Lower leg skin (tissue), 4 donors: ENCODE measurements at regions not wholly inside any gene's neighbourhood (a gene's known extent, or its start where the extent isn't known, plus 50 kb on each side); places are given as distances from the start of the nearest gene placed in this dataset.

Experiments
- DNase-seq, 2 donors: peaks; one replicate each; pipeline ENCODE4 v3.0.0-alpha.2; 2019; ENCODE audit warnings: low spot score in 2 of 2
- H3K4me3 ChIP-seq: fragments of 200-600 bp; sonication (generic); 2 replicates; pipeline ENCODE4 v1.5.1; 2017; ENCODE audit warnings: mild to moderate bottlenecking, low read depth; ENCODE audit not compliant: poor library complexity, severe bottlenecking
- CTCF ChIP-seq, 3 donors: fragments of 450-650 bp; IDR thresholded peaks; one replicate each; pipeline ENCODE4 v1.5.1; 2016; ENCODE audit warnings: antibody characterized with exemption in 3 of 3, mild to moderate bottlenecking in 3 of 3, moderate library complexity in 2 of 3
- POLR2A ChIP-seq, 2 donors: fragments of 450-650 bp; IDR thresholded peaks; one replicate each; pipeline ENCODE4 v1.6.1; 2016 to 2017; ENCODE audit warnings: antibody characterized with exemption in 2 of 2, mild to moderate bottlenecking in 1 of 2, moderate library complexity in 1 of 2
- WGBS, 2 donors: methylation state at CpG; one replicate each; pipeline ENCODE4 v1.1.5; 2018; 5-methylcytosine and 5-hydroxymethylcytosine counted together
- intact Hi-C: fragments of 100-400 bp; cut with DNase I; formaldehyde crosslinking; loops from one replicate; pipeline ENCODE4 v1.15.0; 2023; ENCODE audit warnings: low total_unique reads

- intact Hi-C loops, result no loop called here
- DNase-seq, result peak in 1 of 2 donors; percentile 6
These were observed 97.2 kb downstream of the DMRTA2 start for GRCh38 chr1:50326026-50326425.

GRCh38 chr1:50322579-50322978, 100.7 kb downstream of the DMRTA2 start:
- DNase-seq, result no peak
- intact Hi-C loops, result no loop called here
- TF ChIP-seq POLR2A (IDR thresholded peaks at IDR 0.05) (no peak), CTCF (IDR thresholded peaks at IDR 0.05) (no peak)
- WGBS, 2 donors, result 48 to 85% methylated on average over 2 of the region's 2 CpGs
- no peak overlapping the region for H3K4me3 ChIP-seq

More at GRCh38 chr1:50326026-50326425, 97.2 kb downstream of the DMRTA2 start:
- TF ChIP-seq CTCF (IDR thresholded peaks at IDR 0.05) (no peak), POLR2A (IDR thresholded peaks at IDR 0.05) (no peak)
- H3K4me3 ChIP-seq, result no peak overlapping the region
- WGBS, 2 donors, result 90 to 92% methylated on average over 17 of the region's 17 CpGs

GRCh38 chr1:50318428-50318827, 104.8 kb downstream of the DMRTA2 start:
- intact Hi-C loops, result no loop called here
- TF ChIP-seq POLR2A (IDR thresholded peaks at IDR 0.05), result no peak
- no peak for TF ChIP-seq CTCF (IDR thresholded peaks at IDR 0.05)
- no peak overlapping the region for H3K4me3 ChIP-seq
- no peak for DNase-seq

GRCh38 chr1:50308878-50309277, 114.4 kb downstream of the DMRTA2 start:
- intact Hi-C loops, result no loop called here
- TF ChIP-seq CTCF (IDR thresholded peaks at IDR 0.05), result no peak
- TF ChIP-seq POLR2A (IDR thresholded peaks at IDR 0.05), result no peak
- peak in 1 of 2 donors; percentile 25 for DNase-seq
- no peak overlapping the region for H3K4me3 ChIP-seq
- 7 to 8% methylated on average over 6 of the region's 6 CpGs for WGBS, 2 donors

GRCh38 chr1:50305808-50306207, 117.4 kb downstream of the DMRTA2 start:
- peak in 1 of 2 donors; percentile 13 for DNase-seq
- intact Hi-C loops, result no loop called here
- no peak overlapping the region for H3K4me3 ChIP-seq
- no peak for TF ChIP-seq POLR2A (IDR thresholded peaks at IDR 0.05)
- TF ChIP-seq CTCF (IDR thresholded peaks at IDR 0.05), result no peak
- 53 to 68% methylated on average over 1 of the region's 1 CpG for WGBS, 2 donors

GRCh38 chr1:50300297-50300696, 122.9 kb downstream of the DMRTA2 start:
- 49 to 54% methylated on average over 4 of the region's 4 CpGs for WGBS, 2 donors
- intact Hi-C loops, result no loop called here
- TF ChIP-seq CTCF (IDR thresholded peaks at IDR 0.05), result no peak
- no peak overlapping the region for H3K4me3 ChIP-seq
- DNase-seq, result no peak
